Astrocyte (in vitro differentiated cells and primary cell): ENCODE measurements at regions not wholly inside any gene's neighbourhood (a gene's known extent, or its start where the extent isn't known, plus 50 kb on each side); places are given as distances from the start of the nearest gene placed in this dataset.

ENCODE experiments used
- DNase-seq: peaks from one replicate; pipeline ENCODE4 v3.0.0-alpha.2; 2010; ENCODE audit warnings: low read depth
- FAIRE-seq: peaks from 2 replicates; lab custom pipeline; 2011; peaks lifted over from hg19 to GRCh38; lab: Jason Lieb, UNC
- H2AFZ ChIP-seq: 2 replicates; pipeline ENCODE4 v1.6.0; 2012; ENCODE audit warnings: low read depth, low read length, inconsistent platforms
- H3K27ac ChIP-seq: 2 replicates; pipeline ENCODE4 v1.5.1; 2011; ENCODE audit warnings: low read depth, low read length, inconsistent platforms
- H3K27me3 ChIP-seq: 2 replicates; pipeline ENCODE4 v1.6.0; 2011; ENCODE audit warnings: low read length, inconsistent platforms; ENCODE audit not compliant: insufficient read depth
- H3K36me3 ChIP-seq: 2 replicates; pipeline ENCODE4 v1.5.1; 2011; ENCODE audit warnings: low read length, inconsistent platforms; ENCODE audit not compliant: insufficient read depth
- H3K4me1 ChIP-seq: 2 replicates; pipeline ENCODE4 v1.5.1; 2011; ENCODE audit warnings: low read length, inconsistent platforms; ENCODE audit not compliant: insufficient read depth
- H3K4me2 ChIP-seq: 2 replicates; pipeline ENCODE4 v1.6.0; 2012; ENCODE audit warnings: low read length, inconsistent platforms
- H3K4me3 ChIP-seq: 2 replicates; pipeline ENCODE4 v1.5.1; 2011; ENCODE audit warnings: low read depth, mild to moderate bottlenecking, low read length, inconsistent platforms; ENCODE audit not compliant: insufficient read depth
- H3K79me2 ChIP-seq: 2 replicates; pipeline ENCODE4 v1.6.0; 2012; ENCODE audit warnings: mild to moderate bottlenecking, low read length, inconsistent platforms; ENCODE audit not compliant: insufficient read depth
- H3K9ac ChIP-seq: 2 replicates; pipeline ENCODE4 v1.6.0; 2012; ENCODE audit warnings: mild to moderate bottlenecking, low read length, inconsistent platforms
- H3K9me3 ChIP-seq: 2 replicates; pipeline ENCODE4 v1.5.1; 2012; ENCODE audit warnings: low read depth, mild to moderate bottlenecking, low read length, inconsistent platforms; ENCODE audit not compliant: insufficient read depth
- H4K20me1 ChIP-seq: 2 replicates; pipeline ENCODE4 v1.6.0; 2012; ENCODE audit warnings: low read length, inconsistent platforms; ENCODE audit not compliant: insufficient read depth
- H3K27ac Mint-ChIP-seq: one replicate; pipeline ENCODE4 v1.8.0; 2021; ENCODE audit warnings: mild to moderate bottlenecking, mixed read lengths; ENCODE audit not compliant: unreplicated experiment
- H3K27me3 Mint-ChIP-seq: one replicate; pipeline ENCODE4 v1.8.0; 2021; ENCODE audit warnings: low read depth, mixed read lengths; ENCODE audit not compliant: unreplicated experiment
- H3K36me3 Mint-ChIP-seq: one replicate; pipeline ENCODE4 v1.8.0; 2021; ENCODE audit warnings: low read depth, mixed read lengths; ENCODE audit not compliant: unreplicated experiment
- H3K4me1 Mint-ChIP-seq: one replicate; pipeline ENCODE4 v1.8.0; 2021; ENCODE audit warnings: low read depth, mixed read lengths; ENCODE audit not compliant: unreplicated experiment
- H3K4me3 Mint-ChIP-seq: one replicate; pipeline ENCODE4 v1.8.0; 2021; ENCODE audit warnings: mild to moderate bottlenecking, moderate library complexity, mixed read lengths; ENCODE audit not compliant: unreplicated experiment
- H3K9me3 Mint-ChIP-seq: one replicate; pipeline ENCODE4 v1.8.0; 2021; ENCODE audit warnings: mild to moderate bottlenecking, mixed read lengths; ENCODE audit not compliant: unreplicated experiment
- CTCF ChIP-seq: IDR thresholded peaks from 2 replicates; pipeline ENCODE4 v1.5.1; 2011; ENCODE audit warnings: low read depth, mild to moderate bottlenecking, inconsistent platforms, low read length, moderate library complexity; ENCODE audit not compliant: insufficient read depth
- EZH2 ChIP-seq: IDR thresholded peaks from 2 replicates; pipeline ENCODE4 v1.6.1; 2012; ENCODE audit warnings: mild to moderate bottlenecking, low read length, inconsistent platforms; ENCODE audit not compliant: insufficient read depth

GRCh38 chr13:92972751-92973150 is 253.9 kb upstream of the GPC6 start:
- DNase-seq (no peak), FAIRE-seq (no peak)
- TF ChIP-seq CTCF = no peak
- no peak for TF ChIP-seq EZH2
- no peaks in the 10 kb centered on the region for H3K4me1 Mint-ChIP-seq
- Histone ChIP-seq H3K27me3 (no peaks in the 10 kb centered on the region), H3K4me1 (no peaks in the 10 kb centered on the region), H3K36me3 (no peaks in the 10 kb centered on the region), H3K79me2 (no peaks in the 10 kb centered on the region), H3K9me3 (no peaks in the 10 kb centered on the region), H3K9ac (no peak overlapping the region), H3K4me2 (no peak overlapping the region), H3K27ac (no peak overlapping the region), H3K4me3 (no peak overlapping the region), H4K20me1 (no peaks in the 10 kb centered on the region), H2AFZ (no peak overlapping the region)
- peaks cover 2% of the 10 kb centered on the region for H3K36me3 Mint-ChIP-seq
- H3K9me3 Mint-ChIP-seq = no peaks in the 10 kb centered on the region
- no peak overlapping the region for H3K4me3 Mint-ChIP-seq
- no peaks in the 10 kb centered on the region for H3K27me3 Mint-ChIP-seq
- H3K27ac Mint-ChIP-seq = no peak overlapping the region

GRCh38 chr13:92974905-92975429 is 251.6 kb upstream of the GPC6 start:
- DNase-seq (no peak), FAIRE-seq (no peak)
- H3K4me1 Mint-ChIP-seq = no peaks in the 10 kb centered on the region
- no peak for TF ChIP-seq CTCF
- no peak overlapping the region for H3K4me3 ChIP-seq
- no peaks in the 10 kb centered on the region for H3K36me3 Mint-ChIP-seq
- no peak overlapping the region for H3K4me2 ChIP-seq
- no peaks in the 10 kb centered on the region for H3K27me3 Mint-ChIP-seq
- no peaks in the 10 kb centered on the region for H3K36me3 ChIP-seq
- no peaks in the 10 kb centered on the region for H4K20me1 ChIP-seq
- no peaks in the 10 kb centered on the region for H3K4me1 ChIP-seq
- no peak overlapping the region for H3K4me3 Mint-ChIP-seq
- H3K9ac ChIP-seq = no peak overlapping the region
- no peaks in the 10 kb centered on the region for H3K9me3 ChIP-seq
- no peaks in the 10 kb centered on the region for H3K9me3 Mint-ChIP-seq
- H3K27ac ChIP-seq = no peak overlapping the region
- H3K27me3 ChIP-seq = no peaks in the 10 kb centered on the region
- no peaks in the 10 kb centered on the region for H3K79me2 ChIP-seq
- H3K27ac Mint-ChIP-seq = no peak overlapping the region
- H2AFZ ChIP-seq = no peak overlapping the region

GRCh38 chr13:92976657-92977056 is 249.9 kb upstream of the GPC6 start:
- no peak overlapping the region for H3K4me3 Mint-ChIP-seq
- no peak for TF ChIP-seq EZH2
- TF ChIP-seq CTCF = no peak

More at GRCh38 chr13:92976657-92977056, 249.9 kb upstream of the GPC6 start:
- Histone ChIP-seq H3K9me3 (no peaks in the 10 kb centered on the region), H3K4me1 (no peaks in the 10 kb centered on the region), H3K9ac (no peak overlapping the region), H3K36me3 (no peaks in the 10 kb centered on the region), H2AFZ (no peak overlapping the region), H3K4me3 (no peak overlapping the region), H3K27ac (no peak overlapping the region), H3K27me3 (no peaks in the 10 kb centered on the region), H3K4me2 (no peak overlapping the region), H4K20me1 (no peaks in the 10 kb centered on the region), H3K79me2 (no peaks in the 10 kb centered on the region)
- no peak overlapping the region for H3K27ac Mint-ChIP-seq
- no peaks in the 10 kb centered on the region for H3K4me1 Mint-ChIP-seq
- no peak for DNase-seq
- FAIRE-seq = no peak
- H3K9me3 Mint-ChIP-seq = no peaks in the 10 kb centered on the region
- no peaks in the 10 kb centered on the region for H3K36me3 Mint-ChIP-seq
- no peaks in the 10 kb centered on the region for H3K27me3 Mint-ChIP-seq
